GM04504 (cell line): ENCODE measurements at regions not wholly inside any gene's neighbourhood (a gene's known extent, or its start where the extent isn't known, plus 50 kb on each side); places are given as distances from the start of the nearest gene placed in this dataset.

Source experiments
- DNase-seq: peaks from one replicate; pipeline ENCODE4 v3.0.0-alpha.2; 2012; ENCODE audit warnings: low read depth

- DNase-seq = no peak
Observed at GRCh38 chr2:100660851-100661584, 98.2 kb downstream of the PDCL3 start.

GRCh38 chr2:100662866-100663265 lies 100.1 kb downstream of the PDCL3 start:
- no peak for DNase-seq

GRCh38 chr2:100664021-100664755 lies 101.4 kb downstream of the PDCL3 start:
- no peak for DNase-seq

- DNase-seq = no peak
Observed at GRCh38 chr2:100664756-100665101, 101.9 kb downstream of the PDCL3 start.

- no peak for DNase-seq
Observed at GRCh38 chr2:100666996-100667395, 104.2 kb downstream of the PDCL3 start.

- DNase-seq = no peak
Observed at GRCh38 chr2:100667801-100668200, 105.0 kb downstream of the PDCL3 start.

- DNase-seq = no peak
Observed at GRCh38 chr2:100670232-100670631, 107.4 kb downstream of the PDCL3 start.

- DNase-seq = no peak
Observed at GRCh38 chr2:100673115-100673514, 110.3 kb downstream of the PDCL3 start.

GRCh38 chr2:100673691-100674485 lies 111.1 kb downstream of the PDCL3 start:
- no peak for DNase-seq

- DNase-seq = no peak
Observed at GRCh38 chr2:100674666-100675065, 111.9 kb downstream of the PDCL3 start.

GRCh38 chr2:100675373-100675772 lies 112.6 kb downstream of the PDCL3 start:
- no peak for DNase-seq

GRCh38 chr2:100675855-100676254 lies 113.1 kb downstream of the PDCL3 start:
- no peak for DNase-seq

- no peak for DNase-seq
Observed at GRCh38 chr2:100676346-100676745, 113.6 kb downstream of the PDCL3 start.

- DNase-seq = no peak
Observed at GRCh38 chr2:100677611-100678185, 114.9 kb downstream of the PDCL3 start.

- DNase-seq = no peak
Observed at GRCh38 chr2:100679211-100679610, 116.4 kb downstream of the PDCL3 start.

- DNase-seq = no peak
Observed at GRCh38 chr2:100682536-100682935, 119.7 kb downstream of the PDCL3 start.

GRCh38 chr2:100683231-100683630 lies 120.4 kb downstream of the PDCL3 start:
- DNase-seq = no peak

- no peak for DNase-seq
Observed at GRCh38 chr2:100691846-100692245, 128.1 kb upstream of the NPAS2 start.

GRCh38 chr2:100692381-100692780 lies 127.6 kb upstream of the NPAS2 start:
- DNase-seq = no peak

GRCh38 chr2:100692906-100693305 lies 127.0 kb upstream of the NPAS2 start:
- no peak for DNase-seq

GRCh38 chr2:100699131-100699530 lies 120.8 kb upstream of the NPAS2 start:
- no peak for DNase-seq

GRCh38 chr2:100702438-100703109 lies 117.4 kb upstream of the NPAS2 start:
- no peak for DNase-seq
